ENCODE measurements at regions not wholly inside any gene's neighbourhood (a gene's known extent, or its start where the extent isn't known, plus 50 kb on each side); places are given as distances from the start of the nearest gene placed in this dataset.

DNA sequence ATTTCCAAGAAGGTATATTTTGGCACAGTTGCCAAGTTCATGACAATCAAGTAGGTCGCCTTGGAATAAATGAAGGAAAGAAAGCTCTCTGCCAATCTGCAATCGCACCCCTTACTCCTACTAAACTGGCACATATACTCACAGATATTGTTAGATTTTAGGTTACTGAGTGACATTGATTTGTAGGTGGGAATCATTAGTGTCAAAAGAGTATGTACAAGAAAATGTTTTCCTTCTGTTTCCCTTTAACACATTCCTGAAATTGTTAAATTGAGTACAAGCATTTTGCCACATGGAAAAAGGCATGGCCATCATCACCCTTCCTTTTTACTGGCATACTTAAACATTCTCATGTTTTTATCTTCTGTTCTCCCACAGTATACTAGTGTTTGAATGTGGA, 2868.3 kb upstream of the PCDH20 start:
- TF ChIP-seq POLR2A (IDR thresholded peaks at IDR 0.05; ENCODE audit: low read length) (no peak), GATA1 (IDR thresholded peaks at IDR 0.05; ENCODE audit: low read depth, low read length) (no peak)
